ENCODE measurements at regions not wholly inside any gene's neighbourhood (a gene's known extent, or its start where the extent isn't known, plus 50 kb on each side); places are given as distances from the start of the nearest gene placed in this dataset.

DNA sequence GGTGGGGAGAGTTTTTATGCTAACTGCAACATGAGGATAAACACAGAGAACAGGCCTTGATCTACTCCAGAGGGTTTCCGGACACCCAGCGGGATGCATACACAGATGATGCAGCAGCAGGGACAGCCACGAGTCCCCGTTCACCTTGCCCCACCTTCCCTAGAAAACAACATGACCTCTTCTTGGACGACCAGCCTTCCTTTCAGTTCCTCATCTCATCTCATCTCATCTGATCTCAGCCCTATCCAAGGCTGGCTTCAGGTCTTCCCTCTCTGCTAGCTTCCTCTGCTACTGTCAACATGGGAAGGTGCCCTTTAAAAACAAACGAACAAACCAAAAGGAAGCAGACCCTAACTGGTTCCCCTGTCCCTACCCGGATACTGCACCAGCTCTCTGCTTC lies 1356.2 kb downstream of the TBC1D22A start:
- Histone ChIP-seq H3K27ac (no peak overlapping the region), H3K4me3 (no peak overlapping the region), H3K4me1 (replicated peaks in 1 of 2) (no peaks in the 10 kb centered on the region)
- in situ Hi-C loops (cut with MboI; ENCODE audit: low pct_unique_long_range_greater_than_20kb in 2 of 9, low sequenced_read_pairs in 9 of 9, unreplicated experiment in 9 of 9) = no loop called here
- no peak for ATAC-seq (replicated peaks in 6 of 8)
- WGBS, 10 experiments = 0 to 85% (median 49%) methylated on average over 3 to 7 of the region's 7 CpGs; no CpG with 5 or more reads in 6 of the 10 experiments

DNA sequence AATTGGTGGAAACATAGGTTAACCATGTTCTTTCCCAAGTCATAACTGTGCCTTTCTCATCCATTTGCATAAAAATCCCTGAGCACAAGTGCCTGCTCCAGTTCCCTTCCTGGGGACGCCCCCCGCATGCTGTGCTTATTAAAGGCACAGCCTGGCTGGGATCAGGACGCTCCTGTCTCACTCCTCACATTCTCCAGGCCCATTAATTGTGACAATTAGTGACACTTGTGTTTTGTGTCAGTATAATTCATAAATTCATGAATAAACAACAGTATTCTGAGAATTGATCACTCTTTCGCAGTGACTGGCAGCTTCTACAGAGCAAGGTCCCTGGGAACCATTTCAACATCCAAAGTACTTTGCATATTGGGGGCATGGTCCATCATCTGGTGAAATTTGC lies 1354.4 kb downstream of the TBC1D22A start:
- H3K27ac ChIP-seq = no peak overlapping the region
- in situ Hi-C loops (cut with MboI; ENCODE audit: low pct_unique_long_range_greater_than_20kb in 2 of 9, low sequenced_read_pairs in 9 of 9, unreplicated experiment in 9 of 9) = no loop called here
- H3K4me1 ChIP-seq (replicated peaks in 1 of 2) = no peaks in the 10 kb centered on the region
- no peak overlapping the region for H3K4me3 ChIP-seq
- WGBS, 10 experiments = 0 to 91% (median 44%) methylated on average over 1 to 4 of the region's 4 CpGs; no CpG with 5 or more reads in 1 of the 10 experiments
- ATAC-seq (replicated peaks in 6 of 8) = no peak

DNA sequence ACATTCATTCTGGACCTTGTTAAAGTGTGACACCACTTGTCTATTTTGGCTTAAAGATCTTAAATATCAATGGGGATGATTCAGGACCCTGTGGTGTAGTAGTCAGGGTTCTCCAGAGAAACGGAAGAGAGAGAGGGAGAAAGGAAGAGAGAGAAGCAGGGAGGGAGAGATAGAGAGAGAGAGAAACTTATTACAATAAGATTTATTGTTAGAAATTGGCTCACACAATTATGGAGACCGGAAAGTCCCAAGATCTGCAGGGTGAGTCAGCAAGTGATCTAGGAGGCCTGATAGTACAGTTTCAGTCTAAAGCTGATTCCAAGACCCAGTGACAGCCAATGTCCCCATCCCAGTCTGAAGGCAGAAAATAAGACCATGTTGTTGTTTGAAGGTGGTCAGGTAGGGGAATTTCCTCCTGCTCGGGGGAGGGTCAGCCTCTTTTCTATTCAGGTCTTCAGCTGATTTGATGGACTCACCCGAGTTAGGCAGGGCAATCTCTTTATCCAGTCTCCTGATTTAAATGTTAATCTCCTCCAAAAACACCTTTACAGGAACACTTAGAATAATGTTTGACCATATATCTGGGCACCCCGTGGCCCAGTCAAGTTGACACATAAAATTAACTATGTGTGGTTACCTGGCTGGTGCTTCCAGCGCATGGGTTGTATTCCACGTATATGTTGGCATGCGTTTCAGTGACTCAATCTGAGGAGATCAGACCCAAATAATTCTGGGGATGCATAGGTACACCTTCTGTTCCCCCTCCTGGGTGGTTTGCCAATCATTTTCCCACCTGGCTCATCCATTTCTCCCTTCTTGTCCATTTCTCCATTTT lies 1350.5 kb downstream of the TBC1D22A start:
- WGBS, 10 experiments = 0 to 81% (median 39%) methylated on average over 1 to 6 of the region's 8 CpGs; no CpG with 5 or more reads in 1 of the 10 experiments
- Histone ChIP-seq H3K27ac (no peak overlapping the region), H3K4me3 (no peak overlapping the region), H3K4me1 (replicated peaks in 1 of 2) (no peaks in the 10 kb centered on the region)
- in situ Hi-C loops (cut with MboI; ENCODE audit: low pct_unique_long_range_greater_than_20kb in 2 of 9, low sequenced_read_pairs in 9 of 9, unreplicated experiment in 9 of 9) = no loop called here
- peak in 3 of 8 experiments; percentile 15 to 61 (median 19) for ATAC-seq (replicated peaks in 6 of 8)

DNA sequence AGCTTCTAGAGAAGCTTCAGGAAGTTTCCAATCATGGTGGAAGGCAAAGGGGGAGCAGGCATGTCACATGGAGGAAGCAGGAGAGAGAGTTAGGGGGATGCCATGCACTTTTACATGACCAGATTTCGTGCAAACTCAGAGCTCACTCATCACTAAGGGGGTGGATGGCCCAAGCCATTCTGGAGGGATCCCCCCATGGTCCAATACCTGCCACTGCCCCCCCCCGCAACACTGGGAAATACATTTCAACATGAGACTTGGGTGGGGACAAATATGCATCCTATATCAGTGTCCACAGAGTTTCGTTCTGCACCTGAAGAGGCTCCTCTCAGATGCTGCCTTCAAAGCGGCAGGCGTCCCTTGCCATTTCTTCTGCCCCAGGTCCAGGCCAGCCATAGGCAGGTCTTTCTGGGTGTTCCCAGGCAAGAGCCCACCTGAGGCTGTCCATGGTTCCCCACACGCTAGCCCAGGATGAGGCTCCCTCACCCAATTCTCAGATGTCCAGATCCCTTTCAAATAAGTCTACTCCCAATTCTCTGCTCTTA lies 1344.3 kb downstream of the TBC1D22A start:
- 30 to 100% (median 60%) methylated on average over 1 to 3 of the region's 6 CpGs; no CpG with 5 or more reads in 5 of the 10 experiments for WGBS, 10 experiments
- in situ Hi-C loops (cut with MboI; ENCODE audit: low pct_unique_long_range_greater_than_20kb in 2 of 9, low sequenced_read_pairs in 9 of 9, unreplicated experiment in 9 of 9) = no loop called here

DNA sequence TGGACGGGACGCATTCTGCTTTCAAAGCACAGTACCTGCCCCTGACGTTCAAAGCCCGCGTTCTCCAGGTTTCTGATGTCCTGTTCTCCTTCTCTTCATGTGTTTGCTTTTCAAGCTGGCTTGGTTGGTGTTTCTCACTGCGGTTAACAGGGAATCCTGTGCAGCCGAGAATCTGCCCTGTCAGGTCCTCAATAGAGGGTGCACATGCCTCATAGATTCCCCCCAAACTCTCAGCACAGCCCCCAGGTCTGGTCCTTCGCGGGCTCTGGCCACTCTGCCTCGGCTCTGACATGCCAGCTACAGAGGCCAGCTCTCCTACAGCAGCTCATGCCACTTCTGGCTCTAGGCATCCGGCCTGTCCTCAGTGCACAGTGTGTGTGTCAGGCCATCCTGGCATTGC lies 1343.8 kb downstream of the TBC1D22A start:
- Histone ChIP-seq H3K27ac (no peak overlapping the region), H3K4me3 (no peak overlapping the region), H3K4me1 (replicated peaks in 1 of 2) (no peaks in the 10 kb centered on the region)
- ATAC-seq (replicated peaks in 6 of 8) = no peak
- in situ Hi-C loops (cut with MboI; ENCODE audit: low pct_unique_long_range_greater_than_20kb in 2 of 9, low sequenced_read_pairs in 9 of 9, unreplicated experiment in 9 of 9) = no loop called here
- WGBS, 10 experiments = 21 to 97% (median 42%) methylated on average over 1 to 10 of the region's 11 CpGs; no CpG with 5 or more reads in 1 of the 10 experiments

More for the DNA sequence above, 1344.3 kb downstream of the TBC1D22A start:
- Histone ChIP-seq H3K4me1 (replicated peaks in 1 of 2) (no peaks in the 10 kb centered on the region), H3K27ac (no peak overlapping the region), H3K4me3 (no peak overlapping the region)
- no peak for ATAC-seq (replicated peaks in 6 of 8)

DNA sequence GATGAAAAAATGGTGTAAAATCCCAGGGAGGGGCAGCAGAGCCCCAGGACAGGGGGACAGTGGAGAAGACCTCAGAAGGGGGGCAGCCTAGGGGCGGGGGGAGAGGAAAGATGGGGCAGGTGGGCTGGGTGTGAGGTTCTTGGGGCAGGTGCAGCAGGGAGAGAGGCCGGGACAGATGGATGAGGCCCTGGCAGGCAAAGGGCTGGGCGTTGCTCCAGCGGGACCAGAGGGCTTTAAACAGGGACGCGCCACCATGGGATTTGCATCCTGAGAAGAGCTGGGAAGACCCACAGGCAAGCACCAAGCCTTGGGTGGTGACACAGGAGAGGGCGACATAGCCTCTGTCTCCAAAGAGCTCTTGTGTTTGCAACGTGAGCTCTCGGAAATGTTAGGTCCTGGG lies 1342.8 kb downstream of the TBC1D22A start:
- H3K4me3 ChIP-seq = no peak overlapping the region
- in situ Hi-C loops (cut with MboI; ENCODE audit: low pct_unique_long_range_greater_than_20kb in 2 of 9, low sequenced_read_pairs in 9 of 9, unreplicated experiment in 9 of 9) = no loop called here
- H3K27ac ChIP-seq = no peak overlapping the region
- WGBS, 10 experiments = 4 to 38% (median 37%) methylated on average over 3 to 7 of the region's 9 CpGs; no CpG with 5 or more reads in 7 of the 10 experiments
- no peak for ATAC-seq (replicated peaks in 6 of 8)
- no peaks in the 10 kb centered on the region for H3K4me1 ChIP-seq (replicated peaks in 1 of 2)

DNA sequence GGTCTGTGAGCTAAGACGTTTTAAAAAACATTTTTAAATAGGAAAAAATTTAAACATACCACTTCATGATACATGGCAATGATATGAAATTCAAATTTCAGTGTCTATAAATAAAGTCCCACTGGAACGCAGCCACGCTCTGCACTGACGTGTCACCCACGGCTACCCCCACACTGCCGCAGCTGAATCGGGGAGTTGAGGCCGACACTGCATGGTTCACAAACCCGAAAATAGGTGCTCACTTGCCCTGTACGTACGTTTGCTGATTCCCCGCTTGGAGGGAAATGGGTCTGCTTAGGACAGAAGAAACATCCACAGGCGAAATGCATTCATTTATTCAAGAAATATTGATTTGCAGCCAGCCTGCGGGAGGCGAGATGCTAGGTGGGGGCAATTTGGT lies 1342.3 kb downstream of the TBC1D22A start:
- 33 to 100% (median 60%) methylated on average over 1 to 9 of the region's 15 CpGs for WGBS, 10 experiments
- no peak overlapping the region for H3K4me3 ChIP-seq
- no peak for ATAC-seq (replicated peaks in 6 of 8)
- in situ Hi-C loops (cut with MboI; ENCODE audit: low pct_unique_long_range_greater_than_20kb in 2 of 9, low sequenced_read_pairs in 9 of 9, unreplicated experiment in 9 of 9) = no loop called here
- no peak overlapping the region for H3K27ac ChIP-seq
- no peaks in the 10 kb centered on the region for H3K4me1 ChIP-seq (replicated peaks in 1 of 2)

DNA sequence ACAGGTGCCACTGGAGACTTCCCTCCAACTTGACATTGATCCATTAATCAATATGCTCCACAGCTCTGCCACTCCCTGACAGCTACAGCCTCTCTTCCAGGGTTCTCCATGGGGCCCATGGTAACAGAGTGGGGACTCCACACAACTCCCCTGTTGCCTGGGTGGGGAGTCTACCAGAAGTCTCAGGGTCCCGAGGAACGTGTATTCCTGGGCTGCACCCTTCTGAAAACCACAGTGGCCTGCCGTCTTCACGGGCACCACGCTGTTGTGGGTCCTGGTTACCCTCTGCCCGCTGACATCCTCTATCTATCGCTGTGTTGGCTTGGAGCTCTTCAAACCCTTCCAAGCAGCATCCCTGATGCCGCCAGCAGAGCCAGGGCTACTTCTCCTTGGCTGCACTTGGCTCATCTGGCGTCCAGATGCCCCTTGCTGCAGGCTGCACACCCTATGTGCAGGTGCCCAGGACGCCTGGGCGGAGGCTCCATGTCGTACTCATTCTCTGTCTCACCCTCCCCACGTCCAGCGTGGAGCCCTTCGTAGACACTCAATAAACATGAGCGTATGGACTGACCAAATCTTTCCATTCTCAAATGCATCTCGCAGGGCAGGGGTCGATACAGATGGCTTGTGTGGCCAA lies 1341.8 kb downstream of the TBC1D22A start:
- ATAC-seq (replicated peaks in 6 of 8) = peak in 1 of 8 experiments; percentile 29
- no peaks in the 10 kb centered on the region for H3K4me1 ChIP-seq (replicated peaks in 1 of 2)
- no peak overlapping the region for H3K27ac ChIP-seq
- in situ Hi-C loops (cut with MboI; ENCODE audit: low pct_unique_long_range_greater_than_20kb in 2 of 9, low sequenced_read_pairs in 9 of 9, unreplicated experiment in 9 of 9) = no loop called here
- WGBS, 10 experiments = 0 to 97% (median 23%) methylated on average over 2 to 11 of the region's 18 CpGs; no CpG with 5 or more reads in 4 of the 10 experiments
- H3K4me3 ChIP-seq = no peak overlapping the region

DNA sequence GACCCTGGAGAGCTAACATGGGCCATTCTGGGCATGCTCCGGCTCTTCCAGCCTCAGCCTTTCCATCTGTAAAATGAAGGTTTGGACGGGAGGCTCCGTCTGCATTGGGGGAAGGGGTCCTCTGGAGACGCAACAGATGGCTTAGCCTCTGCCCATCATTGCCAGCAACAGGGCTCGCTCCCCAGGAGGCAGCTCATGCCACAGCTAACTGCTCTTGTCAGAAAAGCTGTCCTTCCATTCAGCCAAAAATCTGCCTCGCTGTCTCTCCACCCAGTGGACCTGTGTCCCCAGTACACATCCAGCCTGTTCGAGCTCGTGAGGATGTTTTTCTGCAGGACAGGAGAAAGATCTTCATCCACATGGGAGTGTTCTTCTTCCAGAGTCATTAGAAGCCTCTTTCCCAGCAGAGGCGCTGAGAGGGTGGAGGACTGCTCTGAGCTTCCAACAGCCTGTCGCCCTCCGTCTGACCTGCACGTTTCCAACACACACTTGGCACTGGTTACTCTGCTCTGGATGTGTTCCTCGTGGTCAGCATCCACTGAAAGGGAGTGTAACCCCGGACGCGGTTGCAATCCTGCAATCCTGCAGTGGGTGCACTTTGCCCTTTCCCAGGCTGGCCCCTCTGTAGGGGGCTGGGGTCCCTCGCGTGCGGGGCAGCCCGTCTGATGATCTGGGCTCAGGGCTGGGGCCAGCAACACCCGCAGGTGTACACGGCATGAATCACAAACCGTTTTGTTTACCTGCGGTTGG lies 1340.9 kb downstream of the TBC1D22A start:
- ATAC-seq (replicated peaks in 6 of 8) = peak in 1 of 8 experiments; percentile 74
- WGBS, 10 experiments = 0 to 86% (median 61%) methylated on average over 1 to 11 of the region's 24 CpGs; no CpG with 5 or more reads in 2 of the 10 experiments

DNA sequence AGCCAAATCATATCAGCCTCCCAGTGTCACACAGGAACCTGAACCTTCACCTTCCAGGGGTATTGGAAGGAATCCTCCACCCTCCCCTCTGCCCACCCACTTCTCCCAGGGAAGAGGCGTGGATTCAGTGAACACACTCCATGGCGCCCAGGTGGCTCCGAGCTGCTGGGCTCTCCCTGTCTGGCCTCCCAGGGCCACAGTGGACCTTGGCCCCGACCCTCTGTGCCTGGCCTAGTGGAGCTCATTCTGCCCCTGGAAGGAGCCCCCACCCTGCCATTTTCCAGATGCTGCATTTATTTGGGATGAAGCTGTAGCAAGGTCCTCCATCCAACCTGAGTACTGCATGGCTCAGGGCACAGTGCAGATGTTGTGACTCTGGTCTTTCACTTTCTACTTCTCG lies 1340.1 kb downstream of the TBC1D22A start:
- ATAC-seq (replicated peaks in 6 of 8) = no peak
- in situ Hi-C loops (cut with MboI; ENCODE audit: low pct_unique_long_range_greater_than_20kb in 2 of 9, low sequenced_read_pairs in 9 of 9, unreplicated experiment in 9 of 9) = no loop called here
- WGBS, 10 experiments = 33 to 61% methylated on average over 3 of the region's 5 CpGs; no CpG with 5 or more reads in 8 of the 10 experiments

More for the DNA sequence above, 1340.9 kb downstream of the TBC1D22A start:
- H3K4me3 ChIP-seq = no peak overlapping the region
- no peaks in the 10 kb centered on the region for H3K4me1 ChIP-seq (replicated peaks in 1 of 2)
- H3K27ac ChIP-seq = no peak overlapping the region
- in situ Hi-C loops (cut with MboI; ENCODE audit: low pct_unique_long_range_greater_than_20kb in 2 of 9, low sequenced_read_pairs in 9 of 9, unreplicated experiment in 9 of 9) = no loop called here

DNA sequence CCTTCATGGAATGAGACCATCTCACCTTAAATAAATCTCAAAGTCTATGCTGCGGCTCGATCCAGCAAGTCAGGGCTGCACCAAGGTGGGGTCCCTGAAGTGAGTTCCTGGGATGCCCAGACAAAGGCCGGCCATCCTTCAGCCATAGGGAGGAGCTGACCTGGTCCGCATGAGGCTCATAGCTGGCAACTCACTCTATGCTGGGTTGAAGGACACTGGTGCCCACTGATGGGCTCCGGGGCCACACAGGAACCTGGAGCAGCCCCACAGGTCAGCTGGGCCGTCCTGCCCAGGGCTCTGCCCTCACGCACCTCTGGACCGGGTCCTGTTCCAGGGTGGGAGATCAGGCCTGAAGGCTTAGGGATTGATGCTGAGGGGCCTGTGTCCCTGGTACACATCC lies 1339.3 kb downstream of the TBC1D22A start:
- H3K27ac ChIP-seq = no peak overlapping the region
- 59 to 88% (median 72%) methylated on average over 1 to 5 of the region's 8 CpGs; no CpG with 5 or more reads in 6 of the 10 experiments for WGBS, 10 experiments
- in situ Hi-C loops (cut with MboI; ENCODE audit: low pct_unique_long_range_greater_than_20kb in 2 of 9, low sequenced_read_pairs in 9 of 9, unreplicated experiment in 9 of 9) = no loop called here
- no peaks in the 10 kb centered on the region for H3K4me1 ChIP-seq (replicated peaks in 1 of 2)
- ATAC-seq (replicated peaks in 6 of 8) = no peak
- no peak overlapping the region for H3K4me3 ChIP-seq

More for the DNA sequence above, 1340.1 kb downstream of the TBC1D22A start:
- Histone ChIP-seq H3K27ac (no peak overlapping the region), H3K4me3 (no peak overlapping the region), H3K4me1 (replicated peaks in 1 of 2) (no peaks in the 10 kb centered on the region)

DNA sequence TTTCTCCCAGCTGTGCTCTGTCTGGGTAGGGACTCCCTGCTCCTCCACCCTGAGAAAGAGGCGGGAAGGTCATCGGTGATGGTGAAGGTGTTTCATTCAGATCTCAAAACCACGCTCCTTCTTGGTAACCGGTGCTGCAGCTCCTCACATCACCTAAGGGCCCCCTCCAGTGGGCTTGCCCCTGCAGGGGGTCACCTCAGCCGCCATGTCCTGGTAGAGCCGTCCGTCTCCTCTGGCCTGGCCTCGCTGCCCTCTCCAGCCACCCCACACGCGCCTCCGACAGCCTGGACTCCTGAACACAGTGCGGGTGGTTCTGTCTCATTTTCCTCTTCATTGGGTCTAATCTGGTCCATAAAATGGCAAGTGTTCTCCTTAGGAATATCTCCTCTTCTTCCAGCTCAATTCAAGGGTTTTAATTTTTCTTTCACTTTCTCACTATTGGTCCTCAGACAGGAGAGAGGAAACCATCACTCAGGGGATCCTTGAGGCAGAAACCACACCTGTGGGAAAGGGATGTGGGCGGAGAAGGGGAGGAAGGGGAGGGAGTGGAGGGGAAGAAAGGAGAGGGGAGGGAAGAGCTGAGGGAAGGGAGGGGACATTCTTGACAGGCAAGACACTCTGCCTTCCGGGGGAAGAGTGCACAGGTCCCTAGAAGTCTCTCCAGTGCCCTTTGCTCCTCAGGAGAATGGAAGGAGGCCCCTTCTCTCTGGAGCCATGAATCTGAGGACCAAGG lies 1338.4 kb downstream of the TBC1D22A start:
- no peak for ATAC-seq (replicated peaks in 6 of 8)

More for the DNA sequence above, 1338.4 kb downstream of the TBC1D22A start:
- H3K4me1 ChIP-seq (replicated peaks in 1 of 2) = no peaks in the 10 kb centered on the region
- no peak overlapping the region for H3K4me3 ChIP-seq
- in situ Hi-C loops (cut with MboI; ENCODE audit: low pct_unique_long_range_greater_than_20kb in 2 of 9, low sequenced_read_pairs in 9 of 9, unreplicated experiment in 9 of 9) = no loop called here
- 29 to 83% (median 63%) methylated on average over 1 to 9 of the region's 14 CpGs; no CpG with 5 or more reads in 3 of the 10 experiments for WGBS, 10 experiments
- no peak overlapping the region for H3K27ac ChIP-seq
